GM12878 (cell line): ENCODE measurements at regions not wholly inside any gene's neighbourhood (a gene's known extent, or its start where the extent isn't known, plus 50 kb on each side); places are given as distances from the start of the nearest gene placed in this dataset.

Experiments used
- CTCF ChIP-seq, 3 experiments: IDR thresholded peaks in 2 of 3; conservative IDR thresholded peaks in 1 of 3; 2 replicates each; pipeline ENCODE4 v1.5.1; 2011; ENCODE audit warnings: low read depth in 3 of 3, low read length in 3 of 3, mild to moderate bottlenecking in 3 of 3, control low read depth in 2 of 3, moderate library complexity in 2 of 3, inconsistent platforms in 1 of 3, mixed read lengths in 1 of 3; ENCODE audit not compliant: control insufficient read depth in 2 of 3, insufficient read depth in 1 of 3; ENCODE audit errors: extremely low read depth in 1 of 3
- EP300 ChIP-seq, 2 experiments: fragments of 150-350 bp in 1 of 2; IDR thresholded peaks; 2 replicates each; pipeline ENCODE4 v1.6.1; 2011 to 2012; ENCODE audit warnings: low read depth in 2 of 2, low read length in 2 of 2, borderline replicate concordance in 1 of 2, improper control_type of control experiment in 1 of 2, inconsistent platforms in 1 of 2; ENCODE audit not compliant: control insufficient read depth in 1 of 2
- JUND ChIP-seq: IDR thresholded peaks from 2 replicates; pipeline ENCODE4 v1.6.1; 2012; ENCODE audit warnings: low read depth, mild to moderate bottlenecking, low read length, improper control_type of control experiment, moderate library complexity
- LARP7 ChIP-seq: fragments of 450-650 bp; IDR thresholded peaks from 2 replicates; pipeline ENCODE4 v1.6.1; 2017; ENCODE audit warnings: mild to moderate bottlenecking
- NBN ChIP-seq: fragments of 450-650 bp; IDR thresholded peaks from 2 replicates; pipeline ENCODE4 v1.6.1; 2016
- NR2C2 ChIP-seq: IDR thresholded peaks from 2 replicates; pipeline ENCODE4 v1.6.1; 2011; ENCODE audit warnings: borderline replicate concordance, low read depth; ENCODE audit not compliant: control insufficient read depth, insufficient read length
- SIN3A ChIP-seq: IDR thresholded peaks from 2 replicates; pipeline ENCODE4 v1.6.1; 2012; ENCODE audit warnings: low read depth, low read length, improper control_type of control experiment
- USF2 ChIP-seq: IDR thresholded peaks from 2 replicates; pipeline ENCODE4 v1.6.1; 2011; ENCODE audit warnings: low read depth, low read length, improper control_type of control experiment, borderline replicate concordance
- ZNF24 ChIP-seq: fragments of 450-650 bp; IDR thresholded peaks from 2 replicates; pipeline ENCODE4 v1.6.1; 2017; ENCODE audit warnings: antibody characterized with exemption, mild to moderate bottlenecking
- ZNF274 ChIP-seq: IDR thresholded peaks from one replicate; pipeline ENCODE4 v1.8.0; 2011; ENCODE audit not compliant: insufficient read length, insufficient read depth

DNA sequence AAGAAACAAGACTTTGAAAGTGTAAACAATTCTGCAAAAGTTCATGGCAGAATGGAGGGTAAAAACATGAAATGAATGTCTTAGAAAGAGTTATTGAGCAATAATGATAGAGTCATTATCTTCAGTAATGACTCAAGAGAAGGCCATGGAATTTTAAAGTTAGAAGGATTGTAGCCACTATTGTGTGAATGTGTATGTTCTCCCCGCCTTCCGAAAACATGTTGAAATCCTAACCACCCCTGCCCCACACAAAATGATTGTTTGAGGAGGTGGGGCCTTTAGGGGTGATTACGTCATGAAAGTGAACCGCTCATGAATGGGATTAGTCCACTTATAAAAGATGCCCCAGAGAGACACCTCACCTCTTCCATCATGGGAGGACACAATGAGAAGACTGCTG, 93.8 kb upstream of the CCDC190 start:
- no peak for TF ChIP-seq LARP7
- no peak for TF ChIP-seq CTCF (IDR thresholded peaks at IDR 0.05 in 2 of 3, conservative IDR thresholded peaks at IDR 0.05 in 1 of 3; ENCODE audit: control insufficient read depth in 2 of 3, extremely low read depth in 1 of 3, insufficient read depth in 1 of 3, low read depth in 3 of 3, low read length in 3 of 3)
- TF ChIP-seq JUND = no peak
- no peak for TF ChIP-seq SIN3A
- no peak for TF ChIP-seq EP300 (IDR thresholded peaks at IDR 0.05; ENCODE audit: borderline replicate concordance in 1 of 2, control insufficient read depth in 1 of 2, low read depth in 2 of 2, low read length in 2 of 2)
- TF ChIP-seq NBN = no peak
- TF ChIP-seq ZNF274 = no peak
- TF ChIP-seq ZNF24 = no peak
- TF ChIP-seq NR2C2 = no peak
- no peak for TF ChIP-seq USF2
